ENCODE measurements at regions not wholly inside any gene's neighbourhood (a gene's known extent, or its start where the extent isn't known, plus 50 kb on each side); places are given as distances from the start of the nearest gene placed in this dataset.

DNA sequence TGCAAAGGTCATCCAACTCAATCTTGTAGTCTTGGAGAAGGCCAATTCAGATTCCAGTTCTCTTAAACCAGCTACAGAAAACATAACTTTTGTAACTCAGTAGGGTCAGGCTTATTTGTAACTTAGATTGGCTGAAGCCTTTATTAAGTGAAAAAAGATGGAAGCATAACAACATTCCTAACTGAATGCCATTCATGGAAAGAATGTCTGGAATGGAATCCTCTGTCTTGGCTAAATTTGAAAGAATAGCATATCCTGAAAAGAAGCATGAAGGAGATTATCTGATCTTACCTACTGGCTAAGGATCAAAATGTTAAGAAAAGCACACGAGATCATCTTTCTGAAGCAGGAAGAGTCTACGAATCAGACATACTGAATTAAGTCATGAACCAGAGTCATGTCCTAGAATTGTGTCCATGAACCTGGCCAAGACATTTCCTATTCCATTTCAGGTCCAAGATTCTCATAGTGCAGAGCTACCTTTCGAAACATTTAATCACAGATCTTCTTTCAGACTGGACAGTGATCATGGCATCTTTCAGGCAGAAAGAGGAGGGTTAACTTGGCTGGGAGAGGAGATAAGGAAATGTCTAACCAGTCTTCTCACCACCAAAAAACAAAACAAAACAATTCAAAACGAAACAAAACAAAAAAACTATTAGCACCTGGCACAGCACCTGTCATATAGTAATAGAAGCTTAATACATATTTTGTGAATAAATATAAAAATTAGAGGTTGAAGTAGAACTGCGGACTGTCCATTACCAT is 75.6 kb downstream of the XCL2 start:
- Histone ChIP-seq H3K9ac (ENCODE audit: low read length) (no peak overlapping the region), H3K9me2 (replicated peaks; ENCODE audit: insufficient read depth, low read length) (no peaks in the 10 kb centered on the region), H3K79me2 (ENCODE audit: low read length) (no peaks in the 10 kb centered on the region), H3K27me3 (replicated peaks; ENCODE audit: insufficient read depth, low read length) (no peaks in the 10 kb centered on the region), H3F3A (ENCODE audit: insufficient read depth, low read length) (no peaks in the 10 kb centered on the region), H3K36me3 (replicated peaks; ENCODE audit: insufficient read depth, low read length) (no peaks in the 10 kb centered on the region), H3K27ac (ENCODE audit: low read length) (no peak overlapping the region), H2AFZ (ENCODE audit: low read length) (no peak overlapping the region), H3K4me3 (ENCODE audit: low read length) (no peak overlapping the region), H3K4me1 (ENCODE audit: low read length) (peaks cover 25% of the 10 kb centered on the region), H3K9me3 (replicated peaks; ENCODE audit: insufficient read depth, low read length) (no peaks in the 10 kb centered on the region), H3K4me2 (ENCODE audit: low read depth, low read length) (peak overlapping the region; percentile 14), H4K20me1 (ENCODE audit: insufficient read depth, low read length) (no peaks in the 10 kb centered on the region)
- DNase-seq = no peak
- TF ChIP-seq EZH2phosphoT487 (IDR thresholded peaks at IDR 0.05; ENCODE audit: low read length) = no peak
- TF ChIP-seq, protein P1, sequence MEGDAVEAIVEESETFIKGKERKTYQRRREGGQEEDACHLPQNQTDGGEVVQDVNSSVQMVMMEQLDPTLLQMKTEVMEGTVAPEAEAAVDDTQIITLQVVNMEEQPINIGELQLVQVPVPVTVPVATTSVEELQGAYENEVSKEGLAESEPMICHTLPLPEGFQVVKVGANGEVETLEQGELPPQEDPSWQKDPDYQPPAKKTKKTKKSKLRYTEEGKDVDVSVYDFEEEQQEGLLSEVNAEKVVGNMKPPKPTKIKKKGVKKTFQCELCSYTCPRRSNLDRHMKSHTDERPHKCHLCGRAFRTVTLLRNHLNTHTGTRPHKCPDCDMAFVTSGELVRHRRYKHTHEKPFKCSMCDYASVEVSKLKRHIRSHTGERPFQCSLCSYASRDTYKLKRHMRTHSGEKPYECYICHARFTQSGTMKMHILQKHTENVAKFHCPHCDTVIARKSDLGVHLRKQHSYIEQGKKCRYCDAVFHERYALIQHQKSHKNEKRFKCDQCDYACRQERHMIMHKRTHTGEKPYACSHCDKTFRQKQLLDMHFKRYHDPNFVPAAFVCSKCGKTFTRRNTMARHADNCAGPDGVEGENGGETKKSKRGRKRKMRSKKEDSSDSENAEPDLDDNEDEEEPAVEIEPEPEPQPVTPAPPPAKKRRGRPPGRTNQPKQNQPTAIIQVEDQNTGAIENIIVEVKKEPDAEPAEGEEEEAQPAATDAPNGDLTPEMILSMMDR (IDR thresholded peaks at IDR 0.05; ENCODE audit: low read length) = no peak
- TF ChIP-seq EZH2 (optimal IDR thresholded peaks at IDR 0.05; ENCODE audit: low read depth, low read length) = no peak

- no peaks in the 10 kb centered on the region for H3K36me3 ChIP-seq (replicated peaks; ENCODE audit: insufficient read depth, low read length)
- TF ChIP-seq, protein P1 (IDR thresholded peaks at IDR 0.05; ENCODE audit: low read length) = no peak
- TF ChIP-seq EZH2 (optimal IDR thresholded peaks at IDR 0.05; ENCODE audit: low read depth, low read length) (no peak), EZH2phosphoT487 (IDR thresholded peaks at IDR 0.05; ENCODE audit: low read length) (no peak)
- no peak overlapping the region for H2AFZ ChIP-seq (ENCODE audit: low read length)
- peak; percentile 72 for DNase-seq
- H3F3A ChIP-seq (ENCODE audit: insufficient read depth, low read length) = no peaks in the 10 kb centered on the region
- H4K20me1 ChIP-seq (ENCODE audit: insufficient read depth, low read length) = no peaks in the 10 kb centered on the region
- peaks cover 25% of the 10 kb centered on the region for H3K4me1 ChIP-seq (ENCODE audit: low read length)
- no peak overlapping the region for H3K4me3 ChIP-seq (ENCODE audit: low read length)
- H3K4me2 ChIP-seq (ENCODE audit: low read depth, low read length) = peak overlapping the region; percentile 14
- no peaks in the 10 kb centered on the region for H3K9me3 ChIP-seq (replicated peaks; ENCODE audit: insufficient read depth, low read length)
- H3K27me3 ChIP-seq (replicated peaks; ENCODE audit: insufficient read depth, low read length) = no peaks in the 10 kb centered on the region
- no peaks in the 10 kb centered on the region for H3K79me2 ChIP-seq (ENCODE audit: low read length)
- H3K27ac ChIP-seq (ENCODE audit: low read length) = no peak overlapping the region
- no peaks in the 10 kb centered on the region for H3K9me2 ChIP-seq (replicated peaks; ENCODE audit: insufficient read depth, low read length)
- no peak overlapping the region for H3K9ac ChIP-seq (ENCODE audit: low read length)
Observed at GRCh38 chr1:168467452-168467851, 76.3 kb downstream of the XCL2 start.

GRCh38 chr1:168466714-168467131 is 77.1 kb downstream of the XCL2 start:
- H3K9me2 ChIP-seq (replicated peaks; ENCODE audit: insufficient read depth, low read length) = no peaks in the 10 kb centered on the region
- H3K27me3 ChIP-seq (replicated peaks; ENCODE audit: insufficient read depth, low read length) = no peaks in the 10 kb centered on the region
- no peak overlapping the region for H3K4me3 ChIP-seq (ENCODE audit: low read length)
- H3K9me3 ChIP-seq (replicated peaks; ENCODE audit: insufficient read depth, low read length) = no peaks in the 10 kb centered on the region
- no peak for TF ChIP-seq EZH2phosphoT487 (IDR thresholded peaks at IDR 0.05; ENCODE audit: low read length)
- TF ChIP-seq, protein P1 (IDR thresholded peaks at IDR 0.05; ENCODE audit: low read length) = no peak
- no peak for TF ChIP-seq EZH2 (optimal IDR thresholded peaks at IDR 0.05; ENCODE audit: low read depth, low read length)
- H4K20me1 ChIP-seq (ENCODE audit: insufficient read depth, low read length) = no peaks in the 10 kb centered on the region
- no peaks in the 10 kb centered on the region for H3F3A ChIP-seq (ENCODE audit: insufficient read depth, low read length)
- peaks cover 25% of the 10 kb centered on the region for H3K4me1 ChIP-seq (ENCODE audit: low read length)
- peak overlapping the region; percentile 0; the same call in 1 of the 2 replicates for H3K27ac ChIP-seq (ENCODE audit: low read length)
- no peak overlapping the region for H2AFZ ChIP-seq (ENCODE audit: low read length)
- no peak overlapping the region for H3K9ac ChIP-seq (ENCODE audit: low read length)
- peak overlapping the region; percentile 14; the same call in 1 of the 2 replicates for H3K4me2 ChIP-seq (ENCODE audit: low read depth, low read length)
- peak; percentile 37 for DNase-seq
- no peaks in the 10 kb centered on the region for H3K36me3 ChIP-seq (replicated peaks; ENCODE audit: insufficient read depth, low read length)
- no peaks in the 10 kb centered on the region for H3K79me2 ChIP-seq (ENCODE audit: low read length)
